CD8-positive, alpha-beta memory T cell (primary cell): ENCODE measurements at regions not wholly inside any gene's neighbourhood (a gene's known extent, or its start where the extent isn't known, plus 50 kb on each side); places are given as distances from the start of the nearest gene placed in this dataset.
A peak's percentile ranks its signal among the peaks of the same experiment; 100 is the strongest.

Source experiments
- CTCF ChIA-PET: fragments of 350-600 bp; sonication (Branson Sonifier 250); formaldehyde crosslinking; loops from one replicate; lab custom pipeline; 2021; ENCODE audit warnings: antibody characterized with exemption; lab: Charles Lee
- POLR2A ChIA-PET: fragments of 350-600 bp; sonication (Branson Sonifier 250); formaldehyde crosslinking; loops from one replicate; lab custom pipeline; 2021; ENCODE audit warnings: antibody characterized with exemption; lab: Charles Lee
- DNase-seq, 5 donors: peaks; one replicate each; pipeline versions ENCODE4 v3.0.0 to v3.0.0-alpha.2; 2020 to 2022; ENCODE audit warnings: mixed read lengths in 1 of 5
- H3K27ac ChIP-seq: one replicate; pipeline ENCODE4 v1.7.0; 2013; ENCODE audit warnings: low read depth, mild to moderate bottlenecking, low read length, moderate library complexity
- H3K27me3 ChIP-seq: 2 replicates; pipeline ENCODE4 v1.7.0; 2013; ENCODE audit warnings: low read length, mild to moderate bottlenecking; ENCODE audit not compliant: insufficient read depth, poor library complexity, severe bottlenecking
- H3K36me3 ChIP-seq: 2 replicates; pipeline ENCODE4 v1.7.0; 2013; ENCODE audit warnings: mild to moderate bottlenecking, low read length, moderate library complexity; ENCODE audit not compliant: insufficient read depth
- H3K4me1 ChIP-seq: 2 replicates; pipeline ENCODE4 v1.7.0; 2013; ENCODE audit warnings: mild to moderate bottlenecking, low read length, moderate library complexity; ENCODE audit not compliant: insufficient read depth
- H3K4me3 ChIP-seq: 2 replicates; pipeline ENCODE4 v1.7.0; 2013; ENCODE audit warnings: mild to moderate bottlenecking, low read length
- H3K9me3 ChIP-seq: 2 replicates; pipeline ENCODE4 v1.7.0; 2013; ENCODE audit warnings: mild to moderate bottlenecking, low read length
- H3K27ac Mint-ChIP-seq, 8 donors: one replicate each; pipeline ENCODE4 v1.8.0; 2020 to 2021; ENCODE audit warnings: mixed read lengths in 8 of 8, mild to moderate bottlenecking in 6 of 8, inconsistent platforms in 3 of 8, moderate library complexity in 3 of 8
- H3K27me3 Mint-ChIP-seq, 2 donors: one replicate each; pipeline ENCODE4 v1.8.0; 2020 to 2021; ENCODE audit warnings: mixed read lengths in 2 of 2, mild to moderate bottlenecking in 1 of 2, moderate library complexity in 1 of 2
- H3K36me3 Mint-ChIP-seq, 3 donors: one replicate each; pipeline ENCODE4 v1.8.0; 2020 to 2021; ENCODE audit warnings: mixed read lengths in 3 of 3, inconsistent platforms in 1 of 3, mild to moderate bottlenecking in 1 of 3
- H3K4me1 Mint-ChIP-seq, 3 donors: one replicate each; pipeline ENCODE4 v1.8.0; 2020 to 2021; ENCODE audit warnings: mixed read lengths in 3 of 3, inconsistent platforms in 1 of 3, mild to moderate bottlenecking in 1 of 3
- H3K4me3 Mint-ChIP-seq, 7 donors: one replicate each; pipeline ENCODE4 v1.8.0; 2020 to 2021; ENCODE audit warnings: mixed read lengths in 7 of 7, mild to moderate bottlenecking in 6 of 7, moderate library complexity in 4 of 7, inconsistent platforms in 2 of 7
- H3K9me3 Mint-ChIP-seq, 5 donors: one replicate each; pipeline ENCODE4 v1.8.0; 2020 to 2022; ENCODE audit warnings: mixed read lengths in 5 of 5, mild to moderate bottlenecking in 3 of 5, moderate library complexity in 2 of 5, inconsistent platforms in 1 of 5

GRCh38 chr1:94323311-94324177 lies 86.2 kb upstream of the ARHGAP29 start:
- no peaks in the 10 kb centered on the region for H3K4me1 ChIP-seq
- H3K36me3 Mint-ChIP-seq = no peaks in the 10 kb centered on the region
- H3K4me3 Mint-ChIP-seq = no peak overlapping the region
- H3K36me3 ChIP-seq = no peaks in the 10 kb centered on the region
- no peaks in the 10 kb centered on the region for H3K4me1 Mint-ChIP-seq
- CTCF ChIA-PET = no interaction called here
- no peaks in the 10 kb centered on the region for H3K9me3 ChIP-seq
- peaks cover 17 to 41% of the 10 kb centered on the region in 2 donors for H3K27me3 Mint-ChIP-seq
- peak overlapping the region in 1 of 8 donors; percentile 34 for H3K27ac Mint-ChIP-seq
- H3K4me3 ChIP-seq = no peak overlapping the region
- no peak for DNase-seq
- H3K27ac ChIP-seq = no peak overlapping the region
- no peaks in the 10 kb centered on the region for H3K9me3 Mint-ChIP-seq
- POLR2A ChIA-PET = no interaction called here
- H3K27me3 ChIP-seq = no peaks in the 10 kb centered on the region

GRCh38 chr1:94322696-94323095 lies 85.3 kb upstream of the ARHGAP29 start:
- Histone ChIP-seq H3K27ac (no peak overlapping the region), H3K36me3 (no peaks in the 10 kb centered on the region), H3K27me3 (no peaks in the 10 kb centered on the region), H3K9me3 (no peaks in the 10 kb centered on the region), H3K4me1 (no peaks in the 10 kb centered on the region), H3K4me3 (no peak overlapping the region)
- H3K4me1 Mint-ChIP-seq = no peaks in the 10 kb centered on the region
- DNase-seq = no peak
- CTCF ChIA-PET = no interaction called here
- no peak overlapping the region for H3K4me3 Mint-ChIP-seq
- H3K36me3 Mint-ChIP-seq = no peaks in the 10 kb centered on the region
- POLR2A ChIA-PET = no interaction called here
- no peak overlapping the region for H3K27ac Mint-ChIP-seq
- no peaks in the 10 kb centered on the region for H3K9me3 Mint-ChIP-seq
- H3K27me3 Mint-ChIP-seq = peaks cover 14 to 34% of the 10 kb centered on the region in 2 donors

GRCh38 chr1:94321662-94322061 lies 84.3 kb upstream of the ARHGAP29 start:
- Histone ChIP-seq H3K4me3 (no peak overlapping the region), H3K27me3 (no peaks in the 10 kb centered on the region), H3K36me3 (no peaks in the 10 kb centered on the region), H3K27ac (no peak overlapping the region), H3K4me1 (no peaks in the 10 kb centered on the region), H3K9me3 (no peaks in the 10 kb centered on the region)
- DNase-seq = no peak
- Mint-ChIP-seq H3K36me3 (no peaks in the 10 kb centered on the region), H3K9me3 (no peaks in the 10 kb centered on the region), H3K27me3 (peaks cover 7 to 29% of the 10 kb centered on the region in 2 donors), H3K4me3 (no peak overlapping the region), H3K27ac (no peak overlapping the region), H3K4me1 (no peaks in the 10 kb centered on the region)
- ChIA-PET POLR2A (no interaction called here), CTCF (no interaction called here)

GRCh38 chr1:94319319-94320102 lies 82.1 kb upstream of the ARHGAP29 start:
- peaks cover 6 to 23% of the 10 kb centered on the region in 2 donors for H3K27me3 Mint-ChIP-seq
- no peaks in the 10 kb centered on the region for H3K36me3 Mint-ChIP-seq
- no peaks in the 10 kb centered on the region for H3K9me3 ChIP-seq
- no peaks in the 10 kb centered on the region for H3K36me3 ChIP-seq
- no peaks in the 10 kb centered on the region for H3K9me3 Mint-ChIP-seq
- ChIA-PET POLR2A (no interaction called here), CTCF (no interaction called here)
- no peak overlapping the region for H3K4me3 Mint-ChIP-seq
- H3K27ac ChIP-seq = no peak overlapping the region
- no peaks in the 10 kb centered on the region for H3K27me3 ChIP-seq
- no peak overlapping the region for H3K4me3 ChIP-seq
- no peaks in the 10 kb centered on the region for H3K4me1 ChIP-seq
- no peaks in the 10 kb centered on the region for H3K4me1 Mint-ChIP-seq
- no peak for DNase-seq
- peak overlapping the region in 1 of 8 donors; percentile 34 for H3K27ac Mint-ChIP-seq

GRCh38 chr1:94318505-94319030 lies 81.2 kb upstream of the ARHGAP29 start:
- H3K9me3 Mint-ChIP-seq = no peaks in the 10 kb centered on the region
- no peaks in the 10 kb centered on the region for H3K36me3 Mint-ChIP-seq
- H3K27me3 Mint-ChIP-seq = peaks cover 7 to 23% of the 10 kb centered on the region in 2 donors
- H3K4me3 Mint-ChIP-seq = no peak overlapping the region
- CTCF ChIA-PET = no interaction called here
- Histone ChIP-seq H3K27me3 (no peaks in the 10 kb centered on the region), H3K9me3 (no peaks in the 10 kb centered on the region), H3K36me3 (no peaks in the 10 kb centered on the region), H3K4me3 (no peak overlapping the region), H3K4me1 (no peaks in the 10 kb centered on the region), H3K27ac (no peak overlapping the region)
- H3K27ac Mint-ChIP-seq = no peak overlapping the region
- no peak for DNase-seq
- no peaks in the 10 kb centered on the region for H3K4me1 Mint-ChIP-seq
- POLR2A ChIA-PET = no interaction called here

- ChIA-PET POLR2A (no interaction called here), CTCF (interaction anchor here (0.8 kb wide), 1 partner anchor 18 kb away, joined by 3 read pairs; no protein-coding TSS in a partner anchor)
- no peak overlapping the region for H3K27ac Mint-ChIP-seq
- no peak overlapping the region for H3K4me3 ChIP-seq
- no peaks in the 10 kb centered on the region for H3K9me3 ChIP-seq
- H3K36me3 Mint-ChIP-seq = no peaks in the 10 kb centered on the region
- H3K27me3 ChIP-seq = no peaks in the 10 kb centered on the region
- H3K4me1 Mint-ChIP-seq = no peaks in the 10 kb centered on the region
- H3K4me1 ChIP-seq = no peaks in the 10 kb centered on the region
- no peaks in the 10 kb centered on the region for H3K9me3 Mint-ChIP-seq
- H3K4me3 Mint-ChIP-seq = no peak overlapping the region
- no peaks in the 10 kb centered on the region for H3K36me3 ChIP-seq
- H3K27me3 Mint-ChIP-seq = peaks cover 6 to 20% of the 10 kb centered on the region in 2 donors
- DNase-seq = no peak
- no peak overlapping the region for H3K27ac ChIP-seq
Measured at GRCh38 chr1:94317790-94318188, 80.4 kb upstream of the ARHGAP29 start.

- Histone ChIP-seq H3K4me1 (no peaks in the 10 kb centered on the region), H3K27me3 (no peaks in the 10 kb centered on the region), H3K27ac (no peak overlapping the region), H3K9me3 (no peaks in the 10 kb centered on the region), H3K4me3 (no peak overlapping the region), H3K36me3 (no peaks in the 10 kb centered on the region)
- DNase-seq = no peak
- Mint-ChIP-seq H3K9me3 (no peaks in the 10 kb centered on the region), H3K36me3 (no peaks in the 10 kb centered on the region), H3K4me3 (no peak overlapping the region), H3K4me1 (no peaks in the 10 kb centered on the region), H3K27ac (no peak overlapping the region), H3K27me3 (peaks cover 6 to 14% of the 10 kb centered on the region in 2 donors)
- ChIA-PET POLR2A (no interaction called here), CTCF (interaction anchor here (0.8 kb wide), 1 partner anchor 18 kb away, joined by 3 read pairs; no protein-coding TSS in a partner anchor)
Measured at GRCh38 chr1:94316836-94317789, 79.7 kb upstream of the ARHGAP29 start.
